ENCODE measurements at regions not wholly inside any gene's neighbourhood (a gene's known extent, or its start where the extent isn't known, plus 50 kb on each side); places are given as distances from the start of the nearest gene placed in this dataset.

- TF ChIP-seq NFATC4 (CRISPR knock-in tag; IDR thresholded peaks at IDR 0.05) = no peak
- TF ChIP-seq GTF2I (CRISPR knock-in tag; conservative IDR thresholded peaks at IDR 0.05) = no peak
- no peak for TF ChIP-seq ATF1 (CRISPR knock-in tag; IDR thresholded peaks at IDR 0.05)
- TF ChIP-seq SOX15 (CRISPR knock-in tag; IDR thresholded peaks at IDR 0.05) = no peak
- TF ChIP-seq ZNF532 (CRISPR knock-in tag; IDR thresholded peaks at IDR 0.05; ENCODE audit: borderline replicate concordance) = no peak
- TF ChIP-seq MYBL2 (CRISPR knock-in tag; IDR thresholded peaks at IDR 0.05) = no peak
- no peak for TF ChIP-seq E2F4 (CRISPR knock-in tag; IDR thresholded peaks at IDR 0.05; ENCODE audit: borderline replicate concordance, low read depth)
- TF ChIP-seq CDX4 (CRISPR knock-in tag; IDR thresholded peaks at IDR 0.05; ENCODE audit: borderline replicate concordance) = no peak
- TF ChIP-seq PRDM15 (CRISPR knock-in tag; IDR thresholded peaks at IDR 0.05) = no peak
Observed at GRCh38 chr2:160956243-160956802, 203.9 kb upstream of the TANK start (continued).

- DNase-seq (ENCODE audit: low spot score) = no peak
- Mint-ChIP-seq H3K4me3 (no peak overlapping the region), H3K27me3 (ENCODE audit: low read depth) (no peaks in the 10 kb centered on the region), H3K27ac (no peak overlapping the region), H3K36me3 (no peaks in the 10 kb centered on the region), H3K9me3 (no peaks in the 10 kb centered on the region), H3K4me1 (peaks cover 7% of the 10 kb centered on the region)
- CTCF ChIA-PET = interaction anchor here (1.3 kb wide), 1 partner anchor 382 kb away, joined by 4 read pairs; no protein-coding TSS in a partner anchor
- no peak for ATAC-seq
- POLR2A ChIA-PET = no interaction called here
- no peak for TF ChIP-seq ZNF263 (CRISPR knock-in tag; IDR thresholded peaks at IDR 0.05; ENCODE audit: low read depth)
- no peak for TF ChIP-seq MAX (CRISPR knock-in tag; IDR thresholded peaks at IDR 0.05)
- TF ChIP-seq ZNF532 (CRISPR knock-in tag; IDR thresholded peaks at IDR 0.05; ENCODE audit: borderline replicate concordance) = no peak
- no peak for TF ChIP-seq ATF6 (CRISPR knock-in tag; IDR thresholded peaks at IDR 0.05)
- no peak for TF ChIP-seq SMAD4 (CRISPR knock-in tag; IDR thresholded peaks at IDR 0.05)
- no peak for TF ChIP-seq CTCF (IDR thresholded peaks at IDR 0.05)
- TF ChIP-seq FOXK1 (CRISPR knock-in tag; IDR thresholded peaks at IDR 0.05) = no peak
- no peak for TF ChIP-seq ZMAT4 (CRISPR knock-in tag; IDR thresholded peaks at IDR 0.05)
Observed at GRCh38 chr2:160963957-160964356, 196.3 kb upstream of the TANK start.
